ENCODE measurements at regions not wholly inside any gene's neighbourhood (a gene's known extent, or its start where the extent isn't known, plus 50 kb on each side); places are given as distances from the start of the nearest gene placed in this dataset.

GRCh38 chr5:167308466-167308865, 983.0 kb upstream of the WWC1 start:
- ChIA-PET SMC1A (ENCODE audit: uncharacterized antibody, unreplicated experiment) (no interaction called here), POLR2A (no interaction called here), RAD21 (ENCODE audit: unreplicated experiment) (no interaction called here), CTCF (no interaction called here)
- TF ChIP-seq CUX1 (IDR thresholded peaks at IDR 0.05; ENCODE audit: insufficient replicate concordance, low read depth, low read length) (no peak), CHD4 (IDR thresholded peaks at IDR 0.05) (no peak), RBBP5 (conservative IDR thresholded peaks at IDR 0.05) (no peak), HDGF (IDR thresholded peaks at IDR 0.05) (no peak)
- WGBS (ENCODE audit: insufficient coverage, insufficient replicate concordance, low lambda C conversion rate, missing lambda C conversion rate) = 9% methylated on average over 5 of the region's 5 CpGs
- in situ Hi-C loops (cut with MboI) = no loop called here
- H3K36me3 ChIP-seq (ENCODE audit: control insufficient read depth in 2 of 2, insufficient read depth in 2 of 2, low read length in 1 of 2) = no peaks in the 10 kb centered on the region
- H3K79me2 ChIP-seq (ENCODE audit: control insufficient read depth, insufficient read depth, low read length) = no peaks in the 10 kb centered on the region
- DNase-seq (ENCODE audit: low read depth, low spot score) (no peak), FAIRE-seq (no peak), ATAC-seq (no peak)
- no peak overlapping the region for H3K27ac ChIP-seq (ENCODE audit: control insufficient read depth, insufficient read depth)
- no TSS peak for BruUV-seq (replicated peaks)
- H3K27me3 ChIP-seq (replicated peaks in 1 of 2; ENCODE audit: control insufficient read depth in 2 of 2, insufficient read depth in 2 of 2, low read length in 1 of 2) = no peaks in the 10 kb centered on the region
- no peaks in the 10 kb centered on the region for H3K9me3 ChIP-seq (replicated peaks; ENCODE audit: control insufficient read depth, insufficient read depth, low read length)
- no peak overlapping the region for H3K4me3 ChIP-seq
- H3K4me2 ChIP-seq (ENCODE audit: control insufficient read depth, insufficient read depth) = no peak overlapping the region
- H4K20me1 ChIP-seq (ENCODE audit: control insufficient read depth, insufficient read depth) = no peaks in the 10 kb centered on the region
- intact Hi-C loops (cut with micrococcal nuclease; ENCODE audit: unreplicated experiment) = no loop called here
- no peak overlapping the region for H3K9ac ChIP-seq (ENCODE audit: control insufficient read depth, insufficient read depth, low read length)
- H3K4me1 ChIP-seq (ENCODE audit: control insufficient read depth, insufficient read depth, low read length) = no peaks in the 10 kb centered on the region
- H2AFZ ChIP-seq (ENCODE audit: control insufficient read depth, low read depth, low read length) = no peak overlapping the region

Data from GM12878 (cell line).